HepG2 (cell line): ENCODE measurements at regions not wholly inside any gene's neighbourhood (a gene's known extent, or its start where the extent isn't known, plus 50 kb on each side); places are given as distances from the start of the nearest gene placed in this dataset.
A peak's percentile ranks its signal among the peaks of the same experiment; 100 is the strongest.

ENCODE experiments used
- GATAD2A ChIP-seq: IDR thresholded peaks from 2 replicates; pipeline ENCODE4 v1.6.1; 2016
- GFI1 ChIP-seq: sonication (generic); formaldehyde crosslinking; IDR thresholded peaks from 2 replicates; pipeline ENCODE4 v1.5.0; 2020; ENCODE audit warnings: missing genetic modification reagents, mild to moderate bottlenecking, borderline replicate concordance
- HES4 ChIP-seq: sonication (generic); formaldehyde crosslinking; IDR thresholded peaks from 2 replicates; pipeline ENCODE4 v1.9.0; 2021; ENCODE audit warnings: mild to moderate bottlenecking, missing genetic modification reagents, borderline replicate concordance
- HNF4G ChIP-seq, 2 experiments: sonication (generic) in 1 of 2; formaldehyde crosslinking in 1 of 2; IDR thresholded peaks; 2 replicates each; pipeline versions ENCODE4 v1.4.0 to v1.6.1; 2011 to 2020; ENCODE audit warnings: borderline replicate concordance in 2 of 2, low read depth in 2 of 2, mild to moderate bottlenecking in 2 of 2, low read length in 1 of 2, missing genetic modification reagents in 1 of 2, moderate library complexity in 1 of 2
- MBD4 ChIP-seq: IDR thresholded peaks from 2 replicates; pipeline ENCODE4 v1.6.1; 2012; ENCODE audit warnings: low read length, inconsistent platforms, borderline replicate concordance
- NR3C1 ChIP-seq: sonication (generic); formaldehyde crosslinking; IDR thresholded peaks from 2 replicates; pipeline ENCODE4 v1.4.0; 2020; ENCODE audit warnings: missing genetic modification reagents
- RBFOX2 ChIP-seq: fragments of 200-400 bp; formaldehyde crosslinking; IDR thresholded peaks from 2 replicates; pipeline ENCODE4 v1.6.1; 2017; ENCODE audit warnings: low read depth, mild to moderate bottlenecking, low read length
- RFX3 ChIP-seq: IDR thresholded peaks from 2 replicates; pipeline ENCODE4 v1.6.1; 2016; ENCODE audit warnings: missing biosample characterization, missing genetic modification reagents
- SOX13 ChIP-seq, 3 experiments: fragments of 450-650 bp in 1 of 3; sonication (generic) in 1 of 3; formaldehyde crosslinking in 1 of 3; IDR thresholded peaks in 2 of 3; conservative IDR thresholded peaks in 1 of 3; 2 replicates each; pipeline versions ENCODE4 v1.5.0 to v1.6.1; 2016 to 2020; ENCODE audit warnings: antibody characterized with exemption in 1 of 3, mild to moderate bottlenecking in 1 of 3, missing compliant biosample characterization in 1 of 3, missing genetic modification reagents in 1 of 3, moderate library complexity in 1 of 3
- SUZ12 ChIP-seq: fragments of 150-350 bp; IDR thresholded peaks from 2 replicates; pipeline ENCODE4 v1.6.1; 2014; ENCODE audit warnings: low read depth, low read length
- U2AF1 ChIP-seq: fragments of 200-400 bp; formaldehyde crosslinking; optimal IDR thresholded peaks from 2 replicates; pipeline ENCODE3; 2017; ENCODE audit warnings: mild to moderate bottlenecking, low read depth, low read length
- XBP1 ChIP-seq: sonication (generic); formaldehyde crosslinking; IDR thresholded peaks from 2 replicates; pipeline ENCODE4 v1.5.0; 2020; ENCODE audit warnings: missing genetic modification reagents
- ZKSCAN1 ChIP-seq: fragments of 150-350 bp; IDR thresholded peaks from 2 replicates; pipeline ENCODE4 v1.6.1; 2014; ENCODE audit warnings: low read length
- ZNF792 ChIP-seq: IDR thresholded peaks from 2 replicates; pipeline ENCODE4 v1.6.1; 2016
- TF ChIP-seq, protein P1 (sequence below): sonication (generic); formaldehyde crosslinking; IDR thresholded peaks from 2 replicates; pipeline ENCODE4 v1.4.0; 2020; ENCODE audit warnings: missing genetic modification reagents, mild to moderate bottlenecking, borderline replicate concordance
- TF ChIP-seq, protein P2 (sequence below): sonication (generic); formaldehyde crosslinking; IDR thresholded peaks from 2 replicates; pipeline ENCODE4 v1.4.0; 2020; ENCODE audit warnings: mild to moderate bottlenecking, missing genetic modification reagents, borderline replicate concordance
- TF ChIP-seq, protein P3 (sequence below): sonication (generic); formaldehyde crosslinking; IDR thresholded peaks from 2 replicates; pipeline ENCODE4 v1.8.0; 2022; ENCODE audit warnings: missing genetic modification reagents, mild to moderate bottlenecking, inconsistent platforms, borderline replicate concordance
- TF ChIP-seq, protein P4 (sequence below): sonication (generic); formaldehyde crosslinking; conservative IDR thresholded peaks from 2 replicates; pipeline ENCODE4 v1.8.0; 2022; ENCODE audit warnings: mild to moderate bottlenecking, moderate library complexity, missing genetic modification reagents

DNA sequence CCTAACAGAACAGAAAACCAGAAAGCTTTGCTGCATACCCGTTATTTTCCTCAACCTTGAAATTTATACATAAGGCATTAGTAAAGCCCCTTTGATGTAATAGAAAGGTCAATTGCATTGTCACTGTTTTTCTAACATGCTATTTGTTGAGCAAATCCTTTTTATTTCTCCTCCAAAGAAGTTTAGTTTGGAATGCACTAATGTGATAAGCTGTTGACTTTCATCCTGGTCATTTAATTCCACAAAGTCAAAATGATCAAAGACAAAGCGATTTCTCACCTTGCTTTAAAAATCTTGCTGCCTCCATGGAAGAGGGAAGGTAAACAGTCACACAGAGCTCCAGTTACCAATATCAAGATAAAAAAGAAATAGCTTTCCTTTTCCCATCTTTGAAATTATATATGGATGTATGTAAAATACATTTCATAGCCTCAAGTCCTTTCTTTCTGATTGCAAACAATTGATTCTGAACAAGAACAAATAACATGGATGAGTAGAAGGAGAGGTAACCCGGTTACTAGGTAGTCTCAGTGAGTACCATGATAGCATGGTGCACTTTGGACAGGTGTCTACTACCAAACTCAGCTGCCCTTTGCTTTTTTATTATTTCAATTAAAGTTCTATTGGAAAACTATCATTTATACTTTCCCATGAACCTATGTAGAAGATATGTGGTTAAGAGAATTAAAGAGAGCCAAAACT is 452.7 kb downstream of the STK39 start (continued):
- TF ChIP-seq, protein P1, sequence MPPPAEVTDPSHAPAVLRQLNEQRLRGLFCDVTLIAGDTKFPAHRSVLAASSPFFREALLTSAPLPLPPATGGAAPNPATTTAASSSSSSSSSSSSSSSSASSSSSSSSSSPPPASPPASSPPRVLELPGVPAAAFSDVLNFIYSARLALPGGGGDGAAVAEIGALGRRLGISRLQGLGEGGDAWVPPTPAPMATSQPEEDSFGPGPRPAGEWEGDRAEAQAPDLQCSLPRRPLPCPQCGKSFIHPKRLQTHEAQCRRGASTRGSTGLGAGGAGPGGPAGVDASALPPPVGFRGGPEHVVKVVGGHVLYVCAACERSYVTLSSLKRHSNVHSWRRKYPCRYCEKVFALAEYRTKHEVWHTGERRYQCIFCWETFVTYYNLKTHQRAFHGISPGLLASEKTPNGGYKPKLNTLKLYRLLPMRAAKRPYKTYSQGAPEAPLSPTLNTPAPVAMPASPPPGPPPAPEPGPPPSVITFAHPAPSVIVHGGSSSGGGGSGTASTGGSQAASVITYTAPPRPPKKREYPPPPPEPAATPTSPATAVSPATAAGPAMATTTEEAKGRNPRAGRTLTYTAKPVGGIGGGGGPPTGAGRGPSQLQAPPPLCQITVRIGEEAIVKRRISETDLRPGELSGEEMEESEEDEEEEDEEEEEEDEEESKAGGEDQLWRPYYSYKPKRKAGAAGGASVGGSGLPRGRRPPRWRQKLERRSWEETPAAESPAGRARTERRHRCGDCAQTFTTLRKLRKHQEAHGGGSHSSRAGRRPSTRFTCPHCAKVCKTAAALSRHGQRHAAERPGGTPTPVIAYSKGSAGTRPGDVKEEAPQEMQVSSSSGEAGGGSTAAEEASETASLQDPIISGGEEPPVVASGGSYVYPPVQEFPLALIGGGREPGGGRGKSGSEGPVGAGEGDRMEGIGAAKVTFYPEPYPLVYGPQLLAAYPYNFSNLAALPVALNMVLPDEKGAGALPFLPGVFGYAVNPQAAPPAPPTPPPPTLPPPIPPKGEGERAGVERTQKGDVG (CRISPR knock-in tag): no peak
- TF ChIP-seq RFX3 (CRISPR knock-in tag): no peak
- TF ChIP-seq, protein P2, sequence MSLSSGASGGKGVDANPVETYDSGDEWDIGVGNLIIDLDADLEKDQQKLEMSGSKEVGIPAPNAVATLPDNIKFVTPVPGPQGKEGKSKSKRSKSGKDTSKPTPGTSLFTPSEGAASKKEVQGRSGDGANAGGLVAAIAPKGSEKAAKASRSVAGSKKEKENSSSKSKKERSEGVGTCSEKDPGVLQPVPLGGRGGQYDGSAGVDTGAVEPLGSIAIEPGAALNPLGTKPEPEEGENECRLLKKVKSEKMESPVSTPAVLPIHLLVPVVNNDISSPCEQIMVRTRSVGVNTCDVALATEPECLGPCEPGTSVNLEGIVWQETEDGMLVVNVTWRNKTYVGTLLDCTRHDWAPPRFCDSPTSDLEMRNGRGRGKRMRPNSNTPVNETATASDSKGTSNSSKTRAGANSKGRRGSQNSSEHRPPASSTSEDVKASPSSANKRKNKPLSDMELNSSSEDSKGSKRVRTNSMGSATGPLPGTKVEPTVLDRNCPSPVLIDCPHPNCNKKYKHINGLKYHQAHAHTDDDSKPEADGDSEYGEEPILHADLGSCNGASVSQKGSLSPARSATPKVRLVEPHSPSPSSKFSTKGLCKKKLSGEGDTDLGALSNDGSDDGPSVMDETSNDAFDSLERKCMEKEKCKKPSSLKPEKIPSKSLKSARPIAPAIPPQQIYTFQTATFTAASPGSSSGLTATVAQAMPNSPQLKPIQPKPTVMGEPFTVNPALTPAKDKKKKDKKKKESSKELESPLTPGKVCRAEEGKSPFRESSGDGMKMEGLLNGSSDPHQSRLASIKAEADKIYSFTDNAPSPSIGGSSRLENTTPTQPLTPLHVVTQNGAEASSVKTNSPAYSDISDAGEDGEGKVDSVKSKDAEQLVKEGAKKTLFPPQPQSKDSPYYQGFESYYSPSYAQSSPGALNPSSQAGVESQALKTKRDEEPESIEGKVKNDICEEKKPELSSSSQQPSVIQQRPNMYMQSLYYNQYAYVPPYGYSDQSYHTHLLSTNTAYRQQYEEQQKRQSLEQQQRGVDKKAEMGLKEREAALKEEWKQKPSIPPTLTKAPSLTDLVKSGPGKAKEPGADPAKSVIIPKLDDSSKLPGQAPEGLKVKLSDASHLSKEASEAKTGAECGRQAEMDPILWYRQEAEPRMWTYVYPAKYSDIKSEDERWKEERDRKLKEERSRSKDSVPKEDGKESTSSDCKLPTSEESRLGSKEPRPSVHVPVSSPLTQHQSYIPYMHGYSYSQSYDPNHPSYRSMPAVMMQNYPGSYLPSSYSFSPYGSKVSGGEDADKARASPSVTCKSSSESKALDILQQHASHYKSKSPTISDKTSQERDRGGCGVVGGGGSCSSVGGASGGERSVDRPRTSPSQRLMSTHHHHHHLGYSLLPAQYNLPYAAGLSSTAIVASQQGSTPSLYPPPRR (CRISPR knock-in tag): peak; percentile 83; the same call in 1 of the 2 replicates
- no peak for TF ChIP-seq HNF4G (IDR thresholded peaks at IDR 0.05; ENCODE audit: borderline replicate concordance, low read depth, low read length)
- TF ChIP-seq HNF4G (CRISPR knock-in tag; IDR thresholded peaks at IDR 0.05; ENCODE audit: borderline replicate concordance, low read depth): no peak
- no peak for TF ChIP-seq HES4
- no peak for TF ChIP-seq XBP1 (CRISPR knock-in tag)
- no peak for TF ChIP-seq RBFOX2
- TF ChIP-seq U2AF1: no peak
- TF ChIP-seq NR3C1 (CRISPR knock-in tag): no peak
- TF ChIP-seq, protein P3, sequence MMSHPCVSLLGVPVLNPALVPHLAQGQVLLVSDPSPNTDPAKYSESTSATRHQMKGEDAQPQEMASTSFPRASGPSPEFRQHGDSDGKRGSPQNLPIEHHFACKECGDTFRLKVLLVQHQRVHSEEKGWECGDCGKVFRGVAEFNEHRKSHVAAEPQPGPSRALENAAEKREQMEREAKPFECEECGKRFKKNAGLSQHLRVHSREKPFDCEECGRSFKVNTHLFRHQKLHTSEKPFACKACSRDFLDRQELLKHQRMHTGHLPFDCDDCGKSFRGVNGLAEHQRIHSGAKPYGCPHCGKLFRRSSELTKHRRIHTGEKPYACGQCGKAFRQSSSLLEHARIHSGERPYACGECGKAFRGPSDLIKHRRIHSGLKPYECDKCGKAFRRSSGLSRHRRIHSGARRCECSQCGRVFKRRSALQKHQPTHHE (CRISPR knock-in tag): 0 out of 2 replicates have a peak, but pooled peaks have one; percentile 38
- TF ChIP-seq MBD4: peak; percentile 90
- peak; percentile 78 for TF ChIP-seq GFI1 (CRISPR knock-in tag)
- TF ChIP-seq, protein P4, sequence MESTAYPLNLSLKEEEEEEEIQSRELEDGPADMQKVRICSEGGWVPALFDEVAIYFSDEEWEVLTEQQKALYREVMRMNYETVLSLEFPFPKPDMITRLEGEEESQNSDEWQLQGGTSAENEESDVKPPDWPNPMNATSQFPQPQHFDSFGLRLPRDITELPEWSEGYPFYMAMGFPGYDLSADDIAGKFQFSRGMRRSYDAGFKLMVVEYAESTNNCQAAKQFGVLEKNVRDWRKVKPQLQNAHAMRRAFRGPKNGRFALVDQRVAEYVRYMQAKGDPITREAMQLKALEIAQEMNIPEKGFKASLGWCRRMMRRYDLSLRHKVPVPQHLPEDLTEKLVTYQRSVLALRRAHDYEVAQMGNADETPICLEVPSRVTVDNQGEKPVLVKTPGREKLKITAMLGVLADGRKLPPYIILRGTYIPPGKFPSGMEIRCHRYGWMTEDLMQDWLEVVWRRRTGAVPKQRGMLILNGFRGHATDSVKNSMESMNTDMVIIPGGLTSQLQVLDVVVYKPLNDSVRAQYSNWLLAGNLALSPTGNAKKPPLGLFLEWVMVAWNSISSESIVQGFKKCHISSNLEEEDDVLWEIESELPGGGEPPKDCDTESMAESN (CRISPR knock-in tag): no peak
- TF ChIP-seq SOX13 (IDR thresholded peaks at IDR 0.05): peak; percentile 54; the same call in 1 of the 2 replicates
- peak in 1 of 2 experiments; percentile 95; a peak in 2 of 4 replicates for TF ChIP-seq SOX13 (CRISPR knock-in tag; conservative IDR thresholded peaks at IDR 0.05 in 1 of 2, IDR thresholded peaks at IDR 0.05 in 1 of 2)
- no peak for TF ChIP-seq ZNF792 (CRISPR knock-in tag)
- TF ChIP-seq GATAD2A: peak; percentile 70
- TF ChIP-seq ZKSCAN1: no peak
- TF ChIP-seq SUZ12: no peak
